Parathyroid adenoma (tissue), 2 donors: ENCODE measurements at regions not wholly inside any gene's neighbourhood (a gene's known extent, or its start where the extent isn't known, plus 50 kb on each side); places are given as distances from the start of the nearest gene placed in this dataset.

Experiments
- H2AFZ ChIP-seq: fragments of 300-600 bp; sonication (generic); one replicate; pipeline ENCODE4 v1.7.0; 2017; ENCODE audit warnings: antibody characterized with exemption, mild to moderate bottlenecking
- H3K27ac ChIP-seq: fragments of 300-600 bp; sonication (generic); one replicate; pipeline ENCODE4 v1.7.0; 2017
- H3K27me3 ChIP-seq: fragments of 300-600 bp; sonication (generic); one replicate; pipeline ENCODE4 v1.7.0; 2017; ENCODE audit warnings: low read length; ENCODE audit not compliant: control insufficient read depth, insufficient read depth
- H3K36me3 ChIP-seq: fragments of 300-600 bp; sonication (generic); one replicate; pipeline ENCODE4 v1.7.0; 2017; ENCODE audit warnings: low read length; ENCODE audit not compliant: control insufficient read depth, insufficient read depth
- H3K4me1 ChIP-seq: fragments of 300-600 bp; sonication (generic); one replicate; pipeline ENCODE4 v1.7.0; 2017; ENCODE audit warnings: control low read depth
- H3K4me2 ChIP-seq: fragments of 300-600 bp; sonication (generic); one replicate; pipeline ENCODE4 v1.7.0; 2017; ENCODE audit warnings: low read length
- H3K4me3 ChIP-seq: fragments of 300-600 bp; sonication (generic); one replicate; pipeline ENCODE4 v1.7.0; 2017; ENCODE audit warnings: low read depth, low read length
- H3K79me2 ChIP-seq: fragments of 300-600 bp; sonication (generic); one replicate; pipeline ENCODE4 v1.7.0; 2017; ENCODE audit warnings: control low read depth
- H3K9ac ChIP-seq: fragments of 300-600 bp; sonication (generic); one replicate; pipeline ENCODE4 v1.7.0; 2017; ENCODE audit warnings: mild to moderate bottlenecking
- H3K9me3 ChIP-seq: fragments of 300-600 bp; sonication (generic); one replicate; pipeline ENCODE4 v1.7.0; 2017; ENCODE audit warnings: low read length; ENCODE audit not compliant: control insufficient read depth
- TF ChIP-seq, protein P1 (sequence below): fragments of 300-600 bp; sonication (generic); IDR thresholded peaks from one replicate; pipeline ENCODE4 v1.7.0; 2017; ENCODE audit warnings: antibody characterized with exemption, mild to moderate bottlenecking
- donor health status: primary hyperparathyroidism.

DNA sequence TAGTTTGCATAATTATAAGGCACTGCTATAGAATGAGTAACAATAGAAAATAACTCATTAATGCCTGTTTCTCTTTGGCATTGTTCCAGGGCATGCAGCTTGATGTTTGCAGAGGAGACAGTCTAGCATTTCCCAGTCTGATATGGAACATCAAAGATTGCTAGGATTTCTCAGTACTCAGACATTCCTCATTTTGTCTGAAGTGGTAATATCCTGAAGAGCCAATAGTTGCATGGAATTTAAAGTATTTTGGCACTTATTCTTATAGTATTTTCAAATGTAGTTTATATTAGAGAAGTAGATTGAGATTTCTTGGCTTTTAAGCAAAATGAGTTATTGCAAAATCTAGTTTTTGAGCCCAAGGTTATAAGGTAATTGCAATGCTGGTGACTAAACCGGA lies 337.3 kb upstream of the E2F7 start:
- TF ChIP-seq, protein P1, sequence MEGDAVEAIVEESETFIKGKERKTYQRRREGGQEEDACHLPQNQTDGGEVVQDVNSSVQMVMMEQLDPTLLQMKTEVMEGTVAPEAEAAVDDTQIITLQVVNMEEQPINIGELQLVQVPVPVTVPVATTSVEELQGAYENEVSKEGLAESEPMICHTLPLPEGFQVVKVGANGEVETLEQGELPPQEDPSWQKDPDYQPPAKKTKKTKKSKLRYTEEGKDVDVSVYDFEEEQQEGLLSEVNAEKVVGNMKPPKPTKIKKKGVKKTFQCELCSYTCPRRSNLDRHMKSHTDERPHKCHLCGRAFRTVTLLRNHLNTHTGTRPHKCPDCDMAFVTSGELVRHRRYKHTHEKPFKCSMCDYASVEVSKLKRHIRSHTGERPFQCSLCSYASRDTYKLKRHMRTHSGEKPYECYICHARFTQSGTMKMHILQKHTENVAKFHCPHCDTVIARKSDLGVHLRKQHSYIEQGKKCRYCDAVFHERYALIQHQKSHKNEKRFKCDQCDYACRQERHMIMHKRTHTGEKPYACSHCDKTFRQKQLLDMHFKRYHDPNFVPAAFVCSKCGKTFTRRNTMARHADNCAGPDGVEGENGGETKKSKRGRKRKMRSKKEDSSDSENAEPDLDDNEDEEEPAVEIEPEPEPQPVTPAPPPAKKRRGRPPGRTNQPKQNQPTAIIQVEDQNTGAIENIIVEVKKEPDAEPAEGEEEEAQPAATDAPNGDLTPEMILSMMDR: no peak
- H3K4me2 ChIP-seq: no peak overlapping the region
- H3K9ac ChIP-seq: no peak overlapping the region
- H3K4me1 ChIP-seq: no peaks in the 10 kb centered on the region
- H3K4me3 ChIP-seq: no peak overlapping the region
- H2AFZ ChIP-seq: no peak overlapping the region
- H3K36me3 ChIP-seq: no peaks in the 10 kb centered on the region
- H3K9me3 ChIP-seq: no peaks in the 10 kb centered on the region
- H3K27me3 ChIP-seq: no peaks in the 10 kb centered on the region
- no peak overlapping the region for H3K27ac ChIP-seq
- no peaks in the 10 kb centered on the region for H3K79me2 ChIP-seq

DNA sequence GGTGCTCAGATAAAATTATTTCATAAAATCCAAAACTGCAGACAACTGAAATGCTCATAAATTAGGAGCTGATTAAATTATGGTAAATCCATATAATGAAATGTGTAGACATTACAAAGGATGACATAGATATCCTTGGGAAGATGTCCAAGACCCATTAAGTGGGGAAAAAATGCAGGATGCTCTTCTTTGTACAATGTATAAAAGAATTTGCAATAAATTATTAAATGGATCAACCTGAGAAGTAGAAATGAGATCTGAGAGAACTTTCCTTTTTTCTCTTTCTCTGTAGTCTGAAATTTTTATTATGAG lies 336.4 kb upstream of the E2F7 start:
- Histone ChIP-seq H3K79me2 (no peaks in the 10 kb centered on the region), H3K9me3 (no peaks in the 10 kb centered on the region), H3K36me3 (no peaks in the 10 kb centered on the region), H3K4me3 (no peak overlapping the region), H3K27me3 (no peaks in the 10 kb centered on the region), H2AFZ (no peak overlapping the region), H3K4me1 (no peaks in the 10 kb centered on the region), H3K27ac (no peak overlapping the region), H3K9ac (no peak overlapping the region), H3K4me2 (no peak overlapping the region)
- TF ChIP-seq, protein P1: no peak

DNA sequence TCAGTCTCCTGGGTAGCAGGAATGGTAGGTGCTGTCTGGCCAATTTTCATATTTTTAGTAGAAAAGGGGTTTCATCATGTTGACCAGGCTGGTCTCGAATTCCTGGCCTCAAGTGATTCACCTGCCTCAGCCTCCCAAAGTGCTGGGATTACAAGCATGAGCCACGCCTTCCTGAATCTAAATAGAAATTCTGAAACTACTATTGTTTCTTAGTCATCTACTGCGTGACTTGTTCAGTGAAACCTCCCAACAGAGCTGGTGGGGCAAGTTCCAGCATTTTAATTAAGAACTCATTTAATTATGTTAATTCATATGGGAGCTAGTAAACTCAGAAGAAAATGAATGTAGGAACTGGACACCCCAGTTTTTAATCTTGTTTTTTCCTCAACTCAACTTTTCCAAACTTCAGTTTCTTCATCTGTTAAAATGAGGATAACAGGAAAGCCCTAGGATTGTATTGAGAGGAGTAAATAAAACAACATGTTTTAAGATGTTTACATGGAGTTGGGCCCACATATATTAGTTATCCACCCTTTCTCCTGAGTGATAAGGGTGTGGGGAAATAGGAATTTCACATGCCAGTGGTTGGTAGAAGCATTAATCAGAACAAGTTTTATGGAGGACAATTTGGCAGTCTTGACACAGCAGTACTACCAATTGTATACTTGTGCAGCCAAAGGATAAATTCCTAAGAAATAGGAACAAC lies 335.8 kb upstream of the E2F7 start:
- no peaks in the 10 kb centered on the region for H3K9me3 ChIP-seq
- H3K79me2 ChIP-seq: no peaks in the 10 kb centered on the region
- no peak overlapping the region for H3K4me3 ChIP-seq
- H3K27me3 ChIP-seq: no peaks in the 10 kb centered on the region
- no peak overlapping the region for H3K27ac ChIP-seq
- H3K36me3 ChIP-seq: no peaks in the 10 kb centered on the region
- H3K9ac ChIP-seq: no peak overlapping the region
- H3K4me1 ChIP-seq: no peaks in the 10 kb centered on the region
- TF ChIP-seq, protein P1: no peak
- H3K4me2 ChIP-seq: no peak overlapping the region
- no peak overlapping the region for H2AFZ ChIP-seq

DNA sequence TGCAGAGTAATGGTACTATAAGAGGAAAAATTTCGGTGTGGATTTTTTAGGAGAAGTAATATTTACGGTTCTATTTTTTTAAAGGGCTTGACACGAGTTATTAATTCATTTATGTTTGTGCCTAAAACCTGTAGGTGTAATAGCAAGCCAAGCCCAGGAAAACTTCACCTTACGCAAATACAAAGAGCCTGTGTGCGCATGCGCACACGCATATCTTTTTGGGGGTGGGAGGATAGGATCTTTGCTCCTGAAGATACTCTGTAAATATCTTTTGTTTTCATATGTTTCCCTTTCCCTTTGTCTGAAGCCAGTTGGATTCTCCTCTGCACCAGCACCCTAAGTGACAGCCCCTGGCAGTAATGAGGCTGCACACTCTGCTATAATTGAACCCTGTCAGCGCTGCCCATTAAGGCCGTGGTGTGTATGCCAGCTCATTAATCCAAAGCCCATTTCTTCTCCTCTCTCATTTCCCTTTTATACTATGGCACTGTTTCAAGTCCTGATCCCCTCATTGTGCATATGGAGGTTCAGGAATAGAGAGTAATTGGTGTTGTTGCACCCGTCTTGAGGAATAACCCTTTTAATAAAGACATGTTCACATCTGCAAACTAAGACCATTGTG lies 327.2 kb upstream of the E2F7 start:
- Histone ChIP-seq H3K27me3 (no peaks in the 10 kb centered on the region), H3K79me2 (no peaks in the 10 kb centered on the region), H3K4me1 (no peaks in the 10 kb centered on the region), H3K4me3 (no peak overlapping the region), H3K9me3 (no peaks in the 10 kb centered on the region), H2AFZ (no peak overlapping the region), H3K36me3 (no peaks in the 10 kb centered on the region), H3K9ac (no peak overlapping the region), H3K27ac (no peak overlapping the region), H3K4me2 (no peak overlapping the region)
- TF ChIP-seq, protein P1: no peak
